PC-9 (cell line): ENCODE measurements at regions not wholly inside any gene's neighbourhood (a gene's known extent, or its start where the extent isn't known, plus 50 kb on each side); places are given as distances from the start of the nearest gene placed in this dataset.

Experiments
- CTCF ChIP-seq: fragments of 200-600 bp; sonication (generic); conservative IDR thresholded peaks from 2 replicates; pipeline ENCODE4 v1.6.1; 2017; ENCODE audit warnings: mixed run types, antibody characterized with exemption, mild to moderate bottlenecking, moderate library complexity
- EZH2 ChIP-seq: fragments of 200-600 bp; sonication (generic); IDR thresholded peaks from 2 replicates; pipeline ENCODE4 v1.8.0; 2017; ENCODE audit warnings: antibody characterized with exemption, low read depth

DNA sequence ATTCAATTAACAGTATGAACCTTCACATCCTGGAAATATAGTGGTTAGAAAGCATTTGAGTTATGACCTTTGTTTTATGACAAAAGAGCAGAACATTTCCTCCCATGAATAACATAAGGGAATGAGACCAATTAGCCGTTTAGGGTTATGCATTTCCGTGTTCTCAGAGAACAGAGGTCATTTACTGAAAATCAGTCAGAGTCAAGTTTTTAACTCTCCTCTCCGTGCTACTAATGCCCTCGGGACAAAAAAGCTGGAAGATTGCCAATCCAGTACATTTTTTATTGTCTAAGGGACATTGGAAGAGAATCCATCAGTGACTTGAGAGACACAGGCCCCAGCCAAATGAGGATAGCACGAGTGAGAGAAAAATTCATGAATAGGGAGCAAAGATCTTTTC lies 632.7 kb downstream of the RFPL4B start:
- TF ChIP-seq CTCF (no peak), EZH2 (no peak)
